Uterus (tissue), 2 donors: ENCODE measurements at regions not wholly inside any gene's neighbourhood (a gene's known extent, or its start where the extent isn't known, plus 50 kb on each side); places are given as distances from the start of the nearest gene placed in this dataset.

Source experiments
- CTCF ChIP-seq, 4 experiments: fragments of 200-600 bp in 2 of 4; fragments of 450-650 bp in 2 of 4; sonication (generic) in 2 of 4; IDR thresholded peaks; one replicate each; pipeline ENCODE4 v1.5.1; 2016 to 2019; ENCODE audit warnings: antibody characterized with exemption in 4 of 4, mild to moderate bottlenecking in 2 of 4, moderate library complexity in 1 of 4
- POLR2A ChIP-seq, 2 donors: fragments of 450-650 bp; IDR thresholded peaks; one replicate each; pipeline ENCODE4 v1.6.1; 2016; ENCODE audit warnings: antibody characterized with exemption in 2 of 2, mild to moderate bottlenecking in 1 of 2, moderate library complexity in 1 of 2

- no peak for TF ChIP-seq POLR2A (IDR thresholded peaks at IDR 0.05)
- no peak for TF ChIP-seq CTCF (IDR thresholded peaks at IDR 0.05)
These were observed 91.0 kb upstream of the SSTR4 start for GRCh38 chr20:22944062-22944461.
